ENCODE measurements at regions not wholly inside any gene's neighbourhood (a gene's known extent, or its start where the extent isn't known, plus 50 kb on each side); places are given as distances from the start of the nearest gene placed in this dataset.

GRCh38 chr7:17158261-17158660 is 140.2 kb upstream of the AHR start:
- intact Hi-C loops (cut with DNase I, micrococcal nuclease) = no loop called here
- CTCF ChIA-PET = interaction anchor here (0.6 kb wide), 1 partner anchor 18 kb away, joined by 3 read pairs; no protein-coding TSS in a partner anchor
- POLR2A ChIA-PET = no interaction called here
- H3K4me3 Mint-ChIP-seq = no peak overlapping the region
- Histone ChIP-seq H3K27ac (ENCODE audit: low read depth in 1 of 2, low read length in 2 of 2) (no peak overlapping the region), H3K27me3 (ENCODE audit: control insufficient read depth in 1 of 2, insufficient read depth in 2 of 2, low read length in 2 of 2) (no peaks in the 10 kb centered on the region), H3K4me3 (ENCODE audit: low read length) (no peak overlapping the region), H3K4me1 (ENCODE audit: insufficient read depth, low read length) (no peaks in the 10 kb centered on the region), H3K36me3 (ENCODE audit: insufficient read depth, low read length) (no peaks in the 10 kb centered on the region), H3K9me3 (ENCODE audit: control insufficient read depth in 1 of 2, insufficient read depth in 1 of 2, low read length in 2 of 2) (no peaks in the 10 kb centered on the region)
- no peak for TF ChIP-seq CTCF (IDR thresholded peaks at IDR 0.05)
- H3K27ac Mint-ChIP-seq = no peak overlapping the region
- ATAC-seq (ENCODE audit: poor library complexity) (no peak), DNase-seq (no peak)
- no peaks in the 10 kb centered on the region for H3K36me3 Mint-ChIP-seq (ENCODE audit: low read depth)
- H3K4me1 Mint-ChIP-seq (ENCODE audit: low read depth) = peaks cover 22% of the 10 kb centered on the region
- H3K9me3 Mint-ChIP-seq = no peaks in the 10 kb centered on the region
- H3K27me3 Mint-ChIP-seq = no peaks in the 10 kb centered on the region

GRCh38 chr7:17159500-17160037 is 138.9 kb upstream of the AHR start:
- ATAC-seq (ENCODE audit: poor library complexity) (no peak), DNase-seq (no peak)
- Mint-ChIP-seq H3K36me3 (ENCODE audit: low read depth) (no peaks in the 10 kb centered on the region), H3K27me3 (no peaks in the 10 kb centered on the region), H3K4me1 (ENCODE audit: low read depth) (peaks cover 23% of the 10 kb centered on the region), H3K4me3 (no peak overlapping the region), H3K9me3 (no peaks in the 10 kb centered on the region), H3K27ac (no peak overlapping the region)
- no peaks in the 10 kb centered on the region for H3K4me1 ChIP-seq (ENCODE audit: insufficient read depth, low read length)
- no peak for TF ChIP-seq CTCF (IDR thresholded peaks at IDR 0.05)
- no peaks in the 10 kb centered on the region for H3K9me3 ChIP-seq (ENCODE audit: control insufficient read depth in 1 of 2, insufficient read depth in 1 of 2, low read length in 2 of 2)
- H3K4me3 ChIP-seq (ENCODE audit: low read length) = no peak overlapping the region
- H3K36me3 ChIP-seq (ENCODE audit: insufficient read depth, low read length) = no peaks in the 10 kb centered on the region
- intact Hi-C loops (cut with DNase I, micrococcal nuclease) = no loop called here
- H3K27ac ChIP-seq (ENCODE audit: low read depth in 1 of 2, low read length in 2 of 2) = no peak overlapping the region
- no peaks in the 10 kb centered on the region for H3K27me3 ChIP-seq (ENCODE audit: control insufficient read depth in 1 of 2, insufficient read depth in 2 of 2, low read length in 2 of 2)
- CTCF ChIA-PET = interaction anchor here (0.7 to 0.8 kb wide), 2 partner anchors 105 to 177 kb away, joined by 3 read pairs; no protein-coding TSS in a partner anchor
- POLR2A ChIA-PET = no interaction called here

DNA sequence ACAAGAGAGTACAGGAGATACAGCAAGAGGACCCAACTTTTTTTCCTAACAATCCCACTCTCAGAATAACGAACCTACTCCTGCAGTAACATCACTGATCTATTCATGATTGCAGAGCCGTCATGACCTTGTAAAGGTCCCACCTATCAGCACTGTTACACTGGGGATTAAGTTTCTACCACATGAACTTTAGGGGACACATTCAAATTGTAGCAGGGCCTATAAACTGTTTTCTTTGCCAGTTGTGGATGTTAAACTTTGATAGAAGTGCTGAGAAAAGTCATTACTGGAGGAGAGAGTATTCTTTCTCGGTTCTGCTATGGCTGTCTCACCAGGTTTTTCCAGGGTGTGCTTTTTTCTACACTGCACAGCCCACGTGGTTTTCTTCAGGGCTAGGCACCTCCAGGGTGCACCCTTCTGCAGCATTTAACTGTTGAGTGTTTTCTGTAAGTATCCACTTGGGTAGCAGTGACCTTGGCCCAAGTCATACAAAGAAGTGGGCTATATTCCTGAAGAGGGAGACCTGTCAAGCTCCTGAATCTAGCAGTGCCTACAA is 131.6 kb upstream of the AHR start:
- no peak overlapping the region for H3K4me3 Mint-ChIP-seq
- ATAC-seq (ENCODE audit: poor library complexity) (no peak), DNase-seq (no peak)
- ChIA-PET POLR2A (no interaction called here), CTCF (no interaction called here)
- H3K9me3 Mint-ChIP-seq = no peaks in the 10 kb centered on the region
- Histone ChIP-seq H3K36me3 (ENCODE audit: insufficient read depth, low read length) (no peaks in the 10 kb centered on the region), H3K27ac (ENCODE audit: low read depth in 1 of 2, low read length in 2 of 2) (no peak overlapping the region), H3K4me1 (ENCODE audit: insufficient read depth, low read length) (peaks cover 11% of the 10 kb centered on the region), H3K9me3 (ENCODE audit: control insufficient read depth in 1 of 2, insufficient read depth in 1 of 2, low read length in 2 of 2) (no peaks in the 10 kb centered on the region), H3K27me3 (ENCODE audit: control insufficient read depth in 1 of 2, insufficient read depth in 2 of 2, low read length in 2 of 2) (no peaks in the 10 kb centered on the region), H3K4me3 (ENCODE audit: low read length) (no peak overlapping the region)
- no peaks in the 10 kb centered on the region for H3K27me3 Mint-ChIP-seq
- intact Hi-C loops (cut with DNase I, micrococcal nuclease) = no loop called here
- H3K4me1 Mint-ChIP-seq (ENCODE audit: low read depth) = peaks cover 42% of the 10 kb centered on the region
- no peaks in the 10 kb centered on the region for H3K36me3 Mint-ChIP-seq (ENCODE audit: low read depth)
- no peak for TF ChIP-seq CTCF (IDR thresholded peaks at IDR 0.05)
- H3K27ac Mint-ChIP-seq = no peak overlapping the region

All from CD4-positive, alpha-beta T cell (primary cell).